Thoracic aorta (tissue), 2 donors: ENCODE measurements at regions not wholly inside any gene's neighbourhood (a gene's known extent, or its start where the extent isn't known, plus 50 kb on each side); places are given as distances from the start of the nearest gene placed in this dataset.

ENCODE experiments used
- ATAC-seq: fragments of 150-250 bp; one replicate; pipeline ENCODE4 v1.8.0; 2017; ENCODE audit warnings: low read depth; ENCODE audit not compliant: insufficient number of reproducible peaks, low FRiP score
- DNase-seq: peaks from one replicate; pipeline ENCODE4 v3.0.0-alpha.2; 2020; ENCODE audit warnings: low spot score
- H3K27ac ChIP-seq, 2 donors: fragments of 200-600 bp; sonication (generic); 1 replicate in 1 of 2; 2 replicates in 1 of 2; pipeline ENCODE4 v1.5.1; 2016; ENCODE audit warnings: mild to moderate bottlenecking in 2 of 2, moderate library complexity in 2 of 2
- H3K27me3 ChIP-seq: fragments of 200-600 bp; sonication (generic); replicated peaks from 2 replicates; pipeline ENCODE4 v1.6.0; 2016; ENCODE audit warnings: mild to moderate bottlenecking; ENCODE audit not compliant: insufficient read depth
- H3K36me3 ChIP-seq: fragments of 200-600 bp; sonication (generic); one replicate; pipeline ENCODE4 v1.5.1; 2016
- H3K4me1 ChIP-seq, 2 donors: fragments of 200-600 bp; sonication (generic); 1 replicate in 1 of 2; 2 replicates in 1 of 2; pipeline versions ENCODE4 v1.5.1 to v1.6.0; 2016; ENCODE audit warnings: low read depth in 2 of 2, mild to moderate bottlenecking in 1 of 2; ENCODE audit not compliant: control insufficient read depth in 1 of 2
- H3K4me3 ChIP-seq: fragments of 200-600 bp; sonication (generic); 2 replicates; pipeline ENCODE4 v1.5.1; 2016; ENCODE audit warnings: mild to moderate bottlenecking
- H3K9me3 ChIP-seq: fragments of 200-600 bp; sonication (generic); 2 replicates; pipeline ENCODE4 v1.5.1; 2016
- TF ChIP-seq, protein P1 (sequence below): fragments of 200-600 bp; sonication (generic); IDR thresholded peaks from one replicate; pipeline ENCODE4 v1.5.1; 2019; ENCODE audit warnings: antibody characterized with exemption

DNA sequence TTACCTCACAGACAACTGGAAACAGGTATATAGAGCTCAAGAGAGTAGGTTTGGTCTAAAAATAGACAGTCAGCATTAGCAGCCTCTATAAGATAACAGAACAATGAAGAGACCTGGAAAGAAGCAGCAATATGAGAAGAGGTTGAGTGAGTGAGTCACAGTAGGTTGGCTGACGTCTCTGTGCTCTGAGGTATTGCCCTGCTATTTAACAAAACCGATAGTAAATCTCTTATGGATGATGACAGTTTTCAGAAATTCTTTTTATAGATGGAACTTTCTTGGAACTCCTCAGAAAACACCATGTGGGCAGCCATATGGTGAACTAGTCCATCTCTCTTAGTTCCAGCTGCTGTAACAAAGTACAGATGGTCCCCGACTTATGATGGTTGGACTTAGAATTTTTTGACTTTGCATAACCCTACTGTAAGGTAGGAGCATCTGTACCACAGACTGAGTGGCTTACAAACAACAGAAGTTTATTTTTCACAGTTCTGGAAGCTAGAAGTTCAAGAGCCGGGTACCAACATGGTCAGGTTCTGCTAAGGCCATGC lies 123.5 kb downstream of the MBD2 start:
- H3K27ac ChIP-seq, result no peak overlapping the region
- no peaks in the 10 kb centered on the region for H3K9me3 ChIP-seq
- TF ChIP-seq, protein P1, sequence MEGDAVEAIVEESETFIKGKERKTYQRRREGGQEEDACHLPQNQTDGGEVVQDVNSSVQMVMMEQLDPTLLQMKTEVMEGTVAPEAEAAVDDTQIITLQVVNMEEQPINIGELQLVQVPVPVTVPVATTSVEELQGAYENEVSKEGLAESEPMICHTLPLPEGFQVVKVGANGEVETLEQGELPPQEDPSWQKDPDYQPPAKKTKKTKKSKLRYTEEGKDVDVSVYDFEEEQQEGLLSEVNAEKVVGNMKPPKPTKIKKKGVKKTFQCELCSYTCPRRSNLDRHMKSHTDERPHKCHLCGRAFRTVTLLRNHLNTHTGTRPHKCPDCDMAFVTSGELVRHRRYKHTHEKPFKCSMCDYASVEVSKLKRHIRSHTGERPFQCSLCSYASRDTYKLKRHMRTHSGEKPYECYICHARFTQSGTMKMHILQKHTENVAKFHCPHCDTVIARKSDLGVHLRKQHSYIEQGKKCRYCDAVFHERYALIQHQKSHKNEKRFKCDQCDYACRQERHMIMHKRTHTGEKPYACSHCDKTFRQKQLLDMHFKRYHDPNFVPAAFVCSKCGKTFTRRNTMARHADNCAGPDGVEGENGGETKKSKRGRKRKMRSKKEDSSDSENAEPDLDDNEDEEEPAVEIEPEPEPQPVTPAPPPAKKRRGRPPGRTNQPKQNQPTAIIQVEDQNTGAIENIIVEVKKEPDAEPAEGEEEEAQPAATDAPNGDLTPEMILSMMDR, result no peak
- no peaks in the 10 kb centered on the region for H3K27me3 ChIP-seq
- H3K4me1 ChIP-seq, result no peaks in the 10 kb centered on the region
- no peaks in the 10 kb centered on the region for H3K36me3 ChIP-seq
- ATAC-seq, result no peak
- no peak overlapping the region for H3K4me3 ChIP-seq
- DNase-seq, result no peak

DNA sequence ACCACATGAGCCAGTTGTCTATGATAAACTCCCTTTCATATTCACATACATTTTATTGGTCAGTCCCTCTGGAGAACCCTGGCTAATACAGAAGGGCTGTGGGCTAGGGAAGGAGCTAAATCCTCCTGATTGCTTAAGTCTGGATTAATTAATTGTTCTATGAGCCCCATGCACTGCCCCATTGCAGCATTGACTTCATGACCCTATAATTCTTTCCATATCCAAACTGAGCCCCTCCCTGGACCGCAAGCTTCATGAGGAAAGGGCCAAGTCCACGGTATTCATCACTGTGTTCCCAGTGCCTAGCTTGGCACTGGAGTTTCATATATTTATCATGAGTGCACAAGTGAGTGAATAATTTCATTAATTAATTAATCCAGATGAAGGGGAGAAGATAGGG lies 124.0 kb downstream of the MBD2 start:
- Histone ChIP-seq H3K4me3 (no peak overlapping the region), H3K4me1 (no peaks in the 10 kb centered on the region), H3K9me3 (no peaks in the 10 kb centered on the region), H3K27ac (no peak overlapping the region), H3K36me3 (no peaks in the 10 kb centered on the region), H3K27me3 (no peaks in the 10 kb centered on the region)
- no peak for DNase-seq
- TF ChIP-seq, protein P1, result no peak
- ATAC-seq, result no peak

DNA sequence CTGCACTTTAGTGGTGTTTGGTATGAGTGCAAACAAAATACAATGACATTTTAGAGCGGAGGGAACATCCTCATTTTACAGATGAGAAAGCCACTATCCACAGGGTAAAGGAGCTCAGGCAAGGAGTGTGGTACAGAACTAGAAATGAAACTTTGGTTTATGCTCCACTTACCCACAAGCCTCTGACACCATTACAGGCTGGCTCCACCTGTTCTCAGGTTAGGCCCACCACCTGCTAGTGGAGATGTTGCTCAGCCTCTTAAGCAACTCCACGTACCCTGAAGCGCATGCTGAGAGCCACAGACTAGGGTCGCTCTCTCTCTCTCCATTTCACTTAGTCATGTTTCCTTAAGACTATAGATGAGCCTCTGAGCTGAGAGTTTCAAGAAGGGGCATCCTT lies 130.0 kb downstream of the MBD2 start:
- ATAC-seq (no peak), DNase-seq (no peak)
- Histone ChIP-seq H3K36me3 (no peaks in the 10 kb centered on the region), H3K27me3 (no peaks in the 10 kb centered on the region), H3K4me3 (no peak overlapping the region), H3K27ac (no peak overlapping the region), H3K4me1 (peaks cover 0 to 4% of the 10 kb centered on the region in 2 donors), H3K9me3 (no peaks in the 10 kb centered on the region)
- TF ChIP-seq, protein P1, result no peak

DNA sequence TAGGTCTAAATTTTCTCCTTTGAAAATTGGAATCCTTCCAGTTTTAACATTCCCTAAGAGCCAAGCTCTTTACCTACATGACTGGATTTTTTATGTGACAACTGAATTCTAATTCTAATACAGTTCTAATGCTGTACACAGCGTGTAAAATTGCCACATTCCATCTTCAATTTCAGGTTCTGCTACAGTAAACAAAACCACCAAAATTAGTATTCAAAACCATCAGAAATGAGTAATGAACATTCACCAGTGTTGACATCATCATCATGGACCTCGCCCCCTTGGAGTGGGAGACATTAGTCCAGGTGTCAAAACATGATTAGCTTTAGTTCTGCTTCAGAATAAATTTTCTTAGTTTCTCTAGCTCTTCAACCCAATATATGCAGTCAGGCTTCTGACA lies 133.6 kb downstream of the MBD2 start:
- TF ChIP-seq, protein P1, result no peak
- no peaks in the 10 kb centered on the region for H3K27me3 ChIP-seq
- H3K36me3 ChIP-seq, result no peaks in the 10 kb centered on the region
- no peak overlapping the region for H3K4me3 ChIP-seq
- ATAC-seq (no peak), DNase-seq (no peak)
- H3K9me3 ChIP-seq, result no peaks in the 10 kb centered on the region
- no peak overlapping the region for H3K27ac ChIP-seq
- H3K4me1 ChIP-seq, result peaks cover 0 to 4% of the 10 kb centered on the region in 2 donors

DNA sequence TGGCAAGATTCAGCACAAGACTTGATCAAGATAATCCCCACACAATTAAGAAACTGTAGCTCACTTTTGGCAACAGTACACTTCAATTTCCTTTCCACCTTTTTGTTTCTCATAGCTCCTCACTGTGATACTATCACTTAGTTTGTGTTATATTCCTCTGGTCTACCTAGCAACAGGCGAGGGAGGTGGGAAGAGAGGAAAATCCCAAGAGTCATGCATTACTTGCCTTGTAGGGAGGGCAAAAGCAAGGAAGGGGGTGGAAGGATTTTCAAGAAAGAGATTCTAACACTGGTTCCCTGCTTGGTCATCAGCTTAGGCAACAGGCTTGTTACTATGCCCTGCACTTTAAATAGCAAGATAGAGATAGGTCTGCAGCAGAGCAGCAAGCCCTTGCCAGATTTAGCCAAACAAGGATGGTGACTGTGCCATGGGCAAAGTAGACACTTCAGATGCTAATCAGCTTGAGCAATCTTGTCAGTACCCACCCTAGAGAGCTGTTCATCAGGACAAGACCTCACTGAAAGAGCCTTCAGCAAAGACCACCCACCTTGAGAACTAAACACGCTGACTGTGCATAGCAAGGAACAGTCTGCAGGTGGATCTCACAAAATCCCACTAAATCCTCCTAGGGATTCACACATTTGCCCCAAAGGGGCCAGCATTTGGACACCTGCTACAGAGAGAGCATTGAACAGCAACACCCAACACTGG lies 134.6 kb downstream of the MBD2 start:
- ATAC-seq (no peak), DNase-seq (no peak)
- Histone ChIP-seq H3K27ac (no peak overlapping the region), H3K36me3 (no peaks in the 10 kb centered on the region), H3K9me3 (no peaks in the 10 kb centered on the region), H3K4me3 (no peak overlapping the region), H3K4me1 (peaks cover 0 to 4% of the 10 kb centered on the region in 2 donors), H3K27me3 (no peaks in the 10 kb centered on the region)
- TF ChIP-seq, protein P1, result no peak
